Stimulated activated CD8-positive, alpha-beta memory T cell treated with anti-CD3 and anti-CD28 coated beads, Interleukin-7, amount 100 ng/mL, for 1 hour (primary cell): ENCODE measurements at regions not wholly inside any gene's neighbourhood (a gene's known extent, or its start where the extent isn't known, plus 50 kb on each side); places are given as distances from the start of the nearest gene placed in this dataset.

Source experiments
- DNase-seq, 2 donors: peaks; one replicate each; pipeline ENCODE4 v3.0.0-alpha.2; 2020; ENCODE audit warnings: low read depth in 2 of 2

DNA sequence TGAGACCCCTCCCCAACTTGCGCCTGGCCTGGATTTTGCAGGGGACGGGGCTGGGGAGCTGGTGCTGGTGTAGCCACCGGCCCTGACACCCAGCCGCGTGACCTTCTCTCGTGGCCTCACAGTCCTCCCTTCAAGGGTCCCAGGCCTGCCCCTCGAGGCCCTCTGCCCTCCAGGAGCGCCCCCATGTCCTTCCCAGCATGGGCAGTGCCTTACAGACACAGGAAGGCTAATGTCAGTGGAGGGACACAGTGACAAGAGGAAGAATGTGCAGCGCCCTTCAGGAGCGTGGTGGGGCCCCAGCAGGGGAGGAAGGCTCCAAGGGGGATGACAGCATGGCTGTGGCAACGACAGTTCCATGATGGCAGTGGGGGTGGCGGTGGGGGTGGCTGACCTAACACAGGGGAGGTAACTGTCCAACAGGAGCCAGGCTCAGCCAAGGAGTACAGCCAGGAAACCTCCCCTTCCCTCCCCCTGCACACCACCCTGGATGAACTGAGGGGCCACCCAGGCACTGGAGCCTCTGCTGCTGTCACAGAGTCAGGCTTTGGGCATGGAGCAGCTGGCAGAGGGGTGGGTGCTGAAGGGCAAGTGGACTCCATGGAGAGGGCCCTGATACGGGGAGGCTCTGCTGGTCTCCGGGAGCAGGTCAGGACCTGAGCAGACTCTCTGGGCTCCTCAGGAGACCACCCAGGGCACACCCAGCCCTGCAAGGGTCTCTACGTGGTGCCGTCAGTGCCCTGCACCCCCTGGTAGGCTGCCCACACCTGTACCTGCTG lies 76.0 kb upstream of the RET start:
- no peak for DNase-seq

DNA sequence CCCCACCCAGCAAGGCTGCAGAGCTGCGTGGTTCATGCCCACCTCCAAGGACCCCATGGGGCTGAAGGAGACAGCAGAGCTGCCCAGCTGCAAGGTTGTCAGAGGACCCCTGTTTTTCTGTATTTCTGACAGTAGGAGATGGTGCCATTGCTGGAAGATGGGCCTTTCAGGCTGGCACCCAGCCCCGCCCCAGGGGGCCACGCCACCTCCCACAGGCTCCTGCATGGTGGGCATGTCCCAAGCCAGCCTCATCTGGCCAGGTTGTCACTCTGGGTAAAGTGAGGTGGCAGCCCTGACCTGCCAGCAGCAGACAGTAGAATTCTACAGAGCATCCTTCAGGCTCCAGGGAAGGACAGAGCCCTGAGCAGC lies 75.5 kb upstream of the RET start:
- no peak for DNase-seq

DNA sequence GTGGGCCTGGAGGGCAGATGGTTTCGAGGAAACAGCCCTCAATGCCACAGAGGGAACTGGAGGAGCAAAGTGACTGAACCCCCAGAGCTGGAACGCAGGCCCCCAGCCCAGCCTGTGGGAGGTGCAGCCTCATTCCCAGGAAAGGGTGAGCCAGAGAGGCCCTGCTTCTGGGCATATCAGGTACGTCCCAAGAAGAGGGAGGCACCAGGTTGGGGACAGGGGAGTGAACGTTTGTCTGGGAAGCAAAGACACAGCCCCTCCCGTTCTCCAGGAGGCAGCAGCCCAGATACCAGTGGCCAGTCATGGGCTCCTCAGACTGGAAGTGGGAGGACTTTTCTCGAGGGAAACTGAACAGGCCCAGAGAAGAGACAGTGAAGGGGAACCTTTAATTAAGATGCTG lies 74.3 kb upstream of the RET start:
- DNase-seq = no peak

DNA sequence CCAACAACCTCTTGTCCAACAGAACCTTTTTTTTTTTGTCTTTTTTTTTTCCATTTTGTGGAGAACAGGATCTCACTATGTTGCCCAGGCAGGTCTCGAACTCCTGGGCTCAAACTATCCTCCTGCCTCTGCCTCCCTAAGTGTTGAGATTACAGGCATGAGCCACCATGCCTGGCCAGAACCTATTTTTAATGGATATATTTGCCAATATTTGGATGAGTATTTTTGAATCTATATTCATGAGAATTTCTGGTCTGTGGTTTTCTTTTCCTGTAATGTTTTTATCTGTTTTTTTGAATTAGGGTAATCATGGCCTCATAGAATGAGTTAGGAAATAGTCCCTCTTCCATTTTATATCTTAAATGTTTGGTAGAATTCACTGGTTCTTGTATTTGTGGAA lies 70.4 kb upstream of the RET start:
- DNase-seq = no peak

DNA sequence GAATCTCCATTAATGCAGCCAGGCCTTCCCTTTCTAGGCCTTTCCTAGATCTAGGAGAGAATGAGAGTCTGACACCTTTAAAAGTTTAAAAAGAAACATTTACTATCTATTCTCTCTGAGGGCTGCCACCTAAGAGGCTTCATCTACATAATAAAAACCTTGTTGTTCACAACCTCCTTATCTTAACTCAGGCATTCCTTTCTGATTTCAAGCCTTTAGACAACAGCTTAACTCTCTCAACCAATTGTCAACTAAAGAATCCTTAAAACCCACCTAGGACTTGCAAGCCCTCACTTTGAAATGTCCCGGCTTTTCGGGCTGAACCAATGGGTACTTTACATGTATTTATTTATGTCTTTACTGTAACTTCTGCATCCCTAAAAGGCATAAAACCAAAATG lies 64.3 kb upstream of the RET start:
- DNase-seq = no peak

DNA sequence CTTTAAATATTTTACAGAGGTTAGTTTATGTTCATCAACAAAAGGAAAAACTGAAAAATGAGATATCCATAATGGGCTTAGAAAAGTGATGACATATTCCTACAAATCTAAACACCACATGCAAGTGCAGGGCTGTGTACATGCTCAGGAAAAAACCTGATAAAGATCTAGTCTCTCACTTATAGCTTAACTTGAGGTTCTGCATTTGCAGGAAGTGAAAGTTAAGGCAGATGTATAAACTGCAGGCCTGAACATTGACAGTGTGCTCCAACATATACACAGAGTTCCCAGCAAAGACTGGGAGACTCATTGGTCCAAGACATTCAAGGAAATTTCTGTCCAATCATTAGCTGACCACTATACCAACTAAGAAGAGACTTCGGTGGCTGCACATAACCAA lies 63.8 kb upstream of the RET start:
- no peak for DNase-seq

DNA sequence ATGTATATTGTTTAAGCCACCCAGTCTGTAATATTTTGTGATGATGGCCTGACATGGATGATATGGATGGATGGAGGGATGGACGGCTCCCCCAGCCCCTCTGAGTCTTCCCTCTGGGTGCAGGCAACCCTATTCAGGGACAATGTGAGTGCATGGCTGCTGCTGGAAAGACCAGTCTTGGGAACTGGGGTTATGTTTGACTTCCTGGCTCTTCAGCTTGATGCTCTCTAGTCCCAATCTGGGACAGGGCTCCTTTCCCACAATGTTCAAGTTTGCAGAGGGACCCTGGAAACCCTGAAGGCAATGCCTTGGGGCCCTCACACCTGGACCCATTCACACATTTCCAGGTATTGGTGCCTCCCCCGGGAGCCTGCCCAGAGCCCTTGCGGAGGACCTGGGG lies 52.3 kb upstream of the RET start:
- no peak for DNase-seq

DNA sequence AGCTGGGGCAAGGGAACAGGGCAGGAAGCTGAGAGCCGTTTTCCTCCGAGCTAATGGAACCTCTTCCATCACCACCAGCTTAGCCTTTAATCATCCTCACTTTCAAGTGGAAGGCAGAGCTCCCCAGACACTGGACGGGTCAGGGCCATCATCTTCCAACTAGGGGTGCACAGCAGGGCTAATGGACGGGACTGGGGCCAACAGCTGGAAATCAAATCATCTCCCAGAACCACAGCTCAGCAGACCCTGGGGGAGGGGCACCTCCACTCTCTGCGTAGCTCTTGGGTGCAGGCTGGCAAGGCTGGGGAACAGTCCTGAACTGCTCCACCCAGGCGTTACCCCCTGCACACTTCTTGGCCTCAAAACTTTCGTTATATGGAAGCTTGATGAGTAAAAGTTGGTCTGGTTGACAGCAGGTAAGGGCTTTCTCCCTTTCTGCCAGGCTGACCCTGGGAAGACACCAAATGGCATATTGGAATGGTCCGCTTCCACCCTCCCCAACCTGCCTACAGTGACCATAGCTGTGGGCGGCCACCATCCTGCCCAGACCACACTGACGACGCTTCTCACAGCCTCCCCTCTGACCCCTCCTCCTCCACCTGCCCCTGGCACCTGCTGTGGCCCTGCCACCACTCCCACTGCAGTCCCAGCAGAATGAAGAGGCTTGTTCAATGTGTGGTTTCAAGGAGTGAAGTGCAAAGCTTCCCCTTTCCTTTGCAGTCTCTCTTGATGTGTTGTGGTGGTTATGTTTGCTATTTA lies 51.7 kb upstream of the RET start:
- no peak for DNase-seq

DNA sequence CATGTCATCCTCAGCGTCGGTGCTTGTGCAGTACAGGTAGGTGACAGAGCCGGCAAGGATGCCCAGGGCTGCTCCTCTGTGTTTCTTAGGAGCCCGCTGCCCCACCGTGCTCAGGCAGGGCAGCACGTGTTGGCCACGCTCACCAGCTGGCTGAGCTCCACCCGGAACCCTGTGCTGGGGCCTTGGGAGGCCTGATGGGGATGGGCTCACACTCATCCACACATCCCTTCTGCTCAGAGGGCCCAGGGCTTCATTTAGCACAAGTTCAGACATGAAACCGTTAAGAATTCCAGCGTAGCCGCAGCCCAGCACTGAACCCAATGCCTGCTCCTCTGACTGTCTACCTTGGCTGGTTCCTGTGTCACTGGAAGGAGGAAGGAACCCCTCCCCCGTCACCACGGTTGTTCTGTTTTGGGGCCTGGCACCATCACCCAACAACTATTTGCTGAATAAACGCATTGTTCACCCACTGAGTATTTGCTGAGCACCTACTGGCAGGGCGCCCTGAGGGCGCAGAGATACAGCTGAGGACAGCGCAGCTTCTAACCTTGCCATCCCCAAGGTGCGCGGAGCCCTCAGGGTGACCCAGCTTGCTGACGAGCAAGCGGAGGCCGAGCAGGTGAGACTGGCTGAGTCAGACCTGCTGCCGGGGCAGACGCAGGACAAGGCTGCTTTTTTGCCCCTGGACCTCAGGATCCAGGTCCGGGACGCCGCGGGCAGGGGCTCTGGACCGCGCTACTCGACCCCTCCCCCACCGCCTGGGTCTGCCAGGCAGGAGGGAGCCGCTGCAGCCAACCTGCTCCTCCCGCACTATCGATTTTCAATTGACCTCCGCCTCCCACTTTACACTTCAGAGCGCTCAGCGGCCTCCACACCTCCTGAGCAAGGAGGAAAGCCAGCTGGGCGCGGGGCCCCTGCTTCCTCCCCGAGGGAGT lies 50.6 kb upstream of the RET start:
- no peak for DNase-seq
